Forelimb muscle (tissue), 1 donor: ENCODE measurements at regions not wholly inside any gene's neighbourhood (a gene's known extent, or its start where the extent isn't known, plus 50 kb on each side); places are given as distances from the start of the nearest gene placed in this dataset.

ENCODE experiments used
- DNase-seq: peaks from one replicate; pipeline ENCODE4 v3.0.0-alpha.2; 2013; ENCODE audit warnings: low read depth

- no peak for DNase-seq
These were observed 70.7 kb downstream of the MYCN start for GRCh38 chr2:16010951-16011620.

- no peak for DNase-seq
These were observed 69.7 kb downstream of the MYCN start for GRCh38 chr2:16010011-16010410.

GRCh38 chr2:16009560-16009959, 69.2 kb downstream of the MYCN start:
- no peak for DNase-seq

GRCh38 chr2:16008856-16009255, 68.5 kb downstream of the MYCN start:
- DNase-seq, result no peak

- DNase-seq, result no peak
These were observed 68.0 kb downstream of the MYCN start for GRCh38 chr2:16008331-16008850.

GRCh38 chr2:16007167-16007934, 67.0 kb downstream of the MYCN start:
- no peak for DNase-seq

- no peak for DNase-seq
These were observed 66.3 kb downstream of the MYCN start for GRCh38 chr2:16006537-16007166.

GRCh38 chr2:16005816-16006536, 65.6 kb downstream of the MYCN start:
- DNase-seq, result no peak

GRCh38 chr2:16005389-16005788, 65.0 kb downstream of the MYCN start:
- DNase-seq, result no peak

- DNase-seq, result no peak
These were observed 63.5 kb downstream of the MYCN start for GRCh38 chr2:16003809-16004208.

GRCh38 chr2:16003152-16003551, 62.8 kb downstream of the MYCN start:
- no peak for DNase-seq

- DNase-seq, result no peak
These were observed 62.2 kb downstream of the MYCN start for GRCh38 chr2:16002575-16002974.

- no peak for DNase-seq
These were observed 61.8 kb downstream of the MYCN start for GRCh38 chr2:16002144-16002543.

- no peak for DNase-seq
These were observed 60.3 kb downstream of the MYCN start for GRCh38 chr2:16000642-16001041.

- no peak for DNase-seq
These were observed 59.5 kb downstream of the MYCN start for GRCh38 chr2:15999596-16000469.

GRCh38 chr2:15997728-15998280, 57.5 kb downstream of the MYCN start:
- no peak for DNase-seq

- no peak for DNase-seq
These were observed 56.4 kb downstream of the MYCN start for GRCh38 chr2:15996536-15997423.
